GM18858 (cell line): ENCODE measurements at regions not wholly inside any gene's neighbourhood (a gene's known extent, or its start where the extent isn't known, plus 50 kb on each side); places are given as distances from the start of the nearest gene placed in this dataset.

Experiments
- ATAC-seq: cut with Tn5 transposase; IDR thresholded peaks from one replicate; pipeline ENCODE4 v1.9.1; 2021; ENCODE audit not compliant: unreplicated experiment

DNA sequence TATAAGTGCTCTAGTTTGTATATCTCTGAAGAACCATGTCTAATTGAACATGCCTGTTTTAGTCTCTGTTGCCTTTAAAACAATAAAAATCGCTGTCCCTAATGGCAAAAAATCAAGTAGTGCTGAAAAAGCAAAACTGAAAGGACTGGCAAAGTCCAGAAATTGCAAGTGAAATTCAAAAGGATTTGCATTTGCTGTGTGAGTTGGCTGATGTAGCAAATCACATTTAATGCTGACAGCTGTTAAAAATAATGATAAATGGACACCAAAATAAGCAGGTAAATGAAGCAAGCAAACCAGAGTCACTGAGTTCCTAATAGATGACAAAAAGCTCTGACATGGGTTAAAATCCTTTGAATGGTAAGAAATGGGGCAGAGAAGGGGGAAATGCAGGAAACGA lies 874.1 kb downstream of the GRM8 start:
- ATAC-seq: no peak

DNA sequence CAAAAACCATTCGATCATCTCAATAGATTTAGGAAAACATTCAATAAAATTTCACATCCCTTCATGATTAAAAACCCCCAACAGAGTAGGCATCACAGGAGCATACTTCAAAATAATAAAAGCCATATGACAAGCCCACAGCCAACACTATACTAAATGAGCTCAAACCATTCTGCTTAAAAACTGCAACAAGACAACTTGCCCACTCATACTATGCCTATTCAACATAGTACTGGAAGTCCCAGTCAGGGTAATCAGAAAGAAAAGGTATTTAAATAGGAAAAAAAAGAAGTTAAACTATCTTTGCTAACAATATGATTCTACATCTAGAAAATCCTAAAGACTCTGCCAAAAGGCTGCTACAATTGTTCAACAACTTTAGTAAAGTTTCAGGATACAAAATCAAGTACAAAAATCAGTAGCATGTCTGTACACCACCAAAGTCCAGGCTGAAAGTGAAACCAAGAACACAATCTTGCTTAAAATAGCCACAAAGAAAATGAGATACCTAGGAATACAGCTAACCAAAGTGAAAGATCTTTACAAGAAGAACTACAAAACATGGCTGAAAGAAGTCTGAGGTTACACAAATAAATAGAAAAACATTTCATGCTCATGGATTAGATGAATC lies 882.6 kb downstream of the GRM8 start:
- ATAC-seq: peak; percentile 81

GRCh38 chr7:126362746-126363145 lies 890.0 kb downstream of the GRM8 start:
- ATAC-seq: no peak

- ATAC-seq: no peak
These were observed 891.6 kb downstream of the GRM8 start for GRCh38 chr7:126361183-126361582.

DNA sequence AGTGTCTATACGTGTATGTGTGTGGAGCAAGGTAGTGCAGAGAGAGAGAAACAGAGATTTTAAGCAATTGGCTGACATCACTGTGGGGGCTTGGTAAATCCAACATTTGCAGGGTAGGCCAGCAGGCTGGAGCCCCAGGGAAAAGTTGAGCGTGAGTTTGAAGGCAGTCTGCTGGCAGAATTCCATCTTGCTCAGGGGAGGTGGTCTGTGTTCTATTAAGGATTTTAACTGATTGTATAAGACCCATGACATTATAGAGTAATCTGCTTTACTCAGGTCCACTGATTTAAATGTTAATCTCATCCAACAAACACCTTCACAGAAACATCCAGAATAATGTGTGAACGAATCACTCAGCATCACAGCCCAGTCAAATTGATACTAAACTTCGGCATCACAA lies 912.9 kb downstream of the GRM8 start:
- no peak for ATAC-seq

DNA sequence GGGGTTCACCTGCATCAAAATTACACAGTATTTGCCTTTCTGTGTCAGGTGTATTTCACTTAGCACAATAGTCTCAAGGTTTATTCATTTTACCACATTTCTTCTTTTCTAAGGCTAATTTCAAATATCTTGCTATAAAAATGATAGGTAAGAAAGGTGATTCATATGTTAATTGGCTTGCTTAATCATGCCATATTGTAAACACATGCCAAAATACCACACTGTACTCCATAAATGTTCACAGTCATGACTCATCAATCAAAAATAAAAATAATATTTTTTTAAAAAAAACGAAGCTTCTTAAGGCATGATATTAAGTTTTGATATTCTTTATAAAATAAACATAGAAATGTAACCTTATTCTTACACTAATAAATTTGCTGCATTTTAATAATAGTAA lies 947.1 kb downstream of the GRM8 start:
- no peak for ATAC-seq

GRCh38 chr7:126303926-126304325 lies 948.8 kb downstream of the GRM8 start:
- no peak for ATAC-seq

GRCh38 chr7:126302639-126303038 lies 950.1 kb downstream of the GRM8 start:
- ATAC-seq: no peak

DNA sequence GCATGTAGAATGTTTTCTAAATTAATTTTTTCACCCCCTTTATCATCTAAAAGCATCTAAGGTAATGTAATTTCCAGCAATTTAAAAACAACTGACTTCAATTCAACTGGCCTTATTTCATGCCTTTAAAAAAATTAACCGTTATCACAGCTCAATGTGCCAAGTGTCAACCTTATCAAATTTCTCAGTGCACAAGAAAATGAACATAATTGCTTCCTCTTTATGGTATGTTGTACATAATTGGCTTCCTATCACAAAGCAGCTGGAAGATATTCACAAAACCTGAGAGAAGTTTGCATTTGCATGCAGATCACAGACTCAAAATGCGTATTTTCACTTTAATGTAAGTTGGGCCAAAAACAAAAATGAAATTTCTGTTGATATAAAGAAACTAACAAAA lies 966.4 kb downstream of the GRM8 start:
- no peak for ATAC-seq

DNA sequence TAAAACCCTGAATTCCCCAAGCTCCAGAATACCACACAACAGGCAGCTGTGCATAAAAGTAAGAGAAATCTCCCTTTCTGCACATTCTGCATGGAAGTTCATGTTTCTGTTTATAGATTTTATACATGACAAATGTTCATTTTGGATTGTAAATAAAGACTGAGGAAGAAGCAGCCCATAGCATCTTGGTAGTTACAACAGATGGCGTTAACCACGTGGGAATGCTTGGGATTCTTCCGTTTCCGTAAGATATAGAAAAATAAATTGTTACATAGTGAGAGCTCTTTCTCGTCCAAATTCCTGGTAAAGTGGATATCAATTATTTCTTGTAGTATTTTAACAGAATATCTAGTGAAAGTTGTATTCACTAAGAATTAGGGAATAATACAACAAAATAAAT lies 1016.5 kb downstream of the GRM8 start:
- no peak for ATAC-seq

- ATAC-seq: no peak
These were observed 1024.2 kb downstream of the GRM8 start for GRCh38 chr7:126228356-126229061.

DNA sequence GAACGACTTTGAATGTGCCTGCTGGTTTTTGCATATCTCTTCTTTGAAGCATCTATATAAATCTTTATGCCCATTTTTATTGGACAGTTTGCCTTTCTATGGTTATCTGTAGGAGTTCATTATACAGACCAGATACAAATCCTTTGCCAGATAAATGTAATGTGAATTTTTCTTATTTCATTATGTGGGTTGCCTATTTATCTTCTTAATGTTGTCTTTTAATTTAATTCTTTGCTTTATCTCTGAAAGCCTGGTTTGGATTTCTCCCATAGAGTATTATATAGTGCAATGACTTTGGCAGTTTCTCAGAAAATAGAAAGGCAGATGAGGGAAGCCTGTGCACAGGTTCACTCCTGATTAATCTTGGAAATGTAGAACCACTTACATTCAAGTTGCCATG lies 1025.1 kb downstream of the GRM8 start:
- no peak for ATAC-seq

DNA sequence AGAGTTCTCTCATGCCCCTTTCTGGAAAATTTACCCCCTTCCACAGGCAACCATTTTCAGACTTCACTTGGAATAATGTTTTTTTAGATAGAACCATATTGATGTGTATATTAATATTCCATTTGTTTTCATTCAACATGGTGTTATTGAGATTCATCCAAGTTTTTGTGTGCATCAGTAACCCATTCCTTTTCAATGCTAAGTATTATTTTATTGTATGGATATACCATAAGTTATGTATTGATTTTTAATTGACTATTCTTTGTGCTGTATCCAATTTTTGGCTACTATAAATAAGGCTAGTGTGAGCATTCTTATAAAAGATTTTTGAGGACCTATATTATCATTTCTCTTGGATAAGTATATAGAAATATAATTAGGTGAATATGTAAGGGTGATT lies 1025.7 kb downstream of the GRM8 start:
- no peak for ATAC-seq

DNA sequence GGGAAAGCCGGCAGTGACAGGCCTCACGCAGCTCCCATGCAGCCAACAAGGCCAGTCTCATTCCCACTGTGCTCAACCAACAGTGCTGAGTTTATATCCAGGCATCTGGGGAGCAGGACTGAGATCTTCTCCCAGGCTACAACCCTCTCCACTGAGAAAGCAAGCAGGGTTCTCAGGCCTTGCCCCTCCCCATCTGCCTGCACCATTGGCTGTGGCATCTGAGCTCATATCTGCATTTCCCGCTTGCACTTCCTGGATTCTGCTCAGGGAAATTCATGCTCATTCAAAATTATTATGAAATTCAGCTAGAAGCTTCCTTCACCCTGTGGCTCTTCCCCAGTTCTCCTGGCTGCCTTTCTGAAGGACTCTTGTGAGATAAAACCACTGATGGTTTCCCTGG lies 1029.0 kb downstream of the GRM8 start:
- no peak for ATAC-seq

DNA sequence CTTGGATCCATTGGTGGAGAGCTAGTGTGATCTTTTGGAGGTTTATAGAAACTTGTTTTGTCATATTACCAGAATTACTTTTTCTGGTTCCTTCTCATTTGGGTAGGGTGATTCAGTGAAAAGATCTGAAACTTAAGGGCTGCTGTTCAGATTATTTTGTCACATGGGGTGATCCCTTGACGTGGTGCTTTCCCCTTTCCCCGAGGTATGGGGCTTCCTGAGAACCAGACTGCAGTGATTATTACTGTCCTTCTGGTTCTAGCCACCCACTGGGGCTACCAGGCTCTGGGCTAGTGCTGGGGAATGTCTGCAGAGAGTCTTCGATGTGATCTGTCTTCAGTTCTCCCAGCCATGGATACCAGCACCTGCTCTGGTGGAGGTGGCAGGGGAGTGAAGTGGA lies 1030.0 kb downstream of the GRM8 start:
- no peak for ATAC-seq

GRCh38 chr7:126215785-126216184 lies 1037.0 kb downstream of the GRM8 start:
- ATAC-seq: no peak

DNA sequence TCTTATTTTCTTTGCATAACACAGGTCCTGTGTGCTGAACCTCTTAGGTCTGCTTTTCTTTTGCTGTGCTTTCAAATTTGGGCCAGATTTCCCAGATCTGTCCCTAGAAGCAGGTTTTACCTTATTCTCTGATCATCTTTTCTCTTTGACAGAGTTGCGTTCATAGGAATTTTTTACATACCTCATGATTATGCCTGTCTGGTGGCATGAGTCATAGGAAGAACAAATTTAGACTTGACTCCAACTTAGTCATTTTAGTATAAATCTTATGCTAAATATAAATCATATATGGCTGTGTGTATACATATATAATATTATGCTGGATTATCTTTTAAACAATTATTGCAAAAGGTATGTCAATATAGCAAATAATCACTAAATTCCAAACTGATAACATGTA lies 1038.9 kb downstream of the GRM8 start:
- ATAC-seq: no peak

GRCh38 chr7:126211875-126212274 lies 1040.9 kb downstream of the GRM8 start:
- no peak for ATAC-seq

GRCh38 chr7:126210707-126211106 lies 1042.0 kb downstream of the GRM8 start:
- peak; percentile 37 for ATAC-seq

GRCh38 chr7:126203185-126203584 lies 1049.6 kb downstream of the GRM8 start:
- no peak for ATAC-seq

- no peak for ATAC-seq
These were observed 1050.6 kb downstream of the GRM8 start for GRCh38 chr7:126202177-126202576.

- ATAC-seq: no peak
These were observed 1066.7 kb downstream of the GRM8 start for GRCh38 chr7:126185959-126186580.
